ENCODE measurements at regions not wholly inside any gene's neighbourhood (a gene's known extent, or its start where the extent isn't known, plus 50 kb on each side); places are given as distances from the start of the nearest gene placed in this dataset.
A peak's percentile ranks its signal among the peaks of the same experiment; 100 is the strongest.

DNA sequence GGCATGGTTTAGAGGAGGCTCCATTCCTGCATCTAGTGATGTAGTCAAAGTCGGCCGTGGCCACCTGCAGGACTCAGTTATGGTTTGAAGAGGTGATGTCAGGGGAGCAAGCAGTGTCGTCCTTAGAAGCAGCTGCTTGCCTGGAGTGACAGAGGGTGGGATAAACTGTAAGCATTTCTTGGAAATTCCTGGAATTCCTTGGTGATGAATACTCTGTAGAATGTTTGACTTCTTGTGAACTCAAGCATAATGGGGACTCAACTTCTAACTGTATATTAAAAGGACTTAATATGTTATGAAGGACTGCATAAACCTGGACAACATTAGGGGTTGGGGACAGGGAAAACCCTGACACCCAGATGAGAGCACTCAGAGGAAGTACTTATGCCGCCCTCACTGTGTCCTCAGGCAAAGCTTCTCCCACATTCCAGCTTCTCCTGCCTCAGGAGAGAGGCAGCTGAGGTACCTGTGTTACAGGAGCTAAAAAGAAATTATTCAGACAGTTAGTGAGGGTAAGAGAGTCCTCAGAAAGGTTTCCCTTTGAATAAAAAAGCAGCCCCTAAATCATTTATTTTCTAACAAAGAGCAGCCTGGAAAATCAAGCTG, 459.9 kb upstream of the CELF4 start:
- H3K36me3 Mint-ChIP-seq (ENCODE audit: insufficient read depth, unreplicated experiment) = no peaks in the 10 kb centered on the region
- no peaks in the 10 kb centered on the region for H3K4me1 Mint-ChIP-seq (ENCODE audit: low read depth, unreplicated experiment)
- H3K27me3 Mint-ChIP-seq (ENCODE audit: insufficient read depth, unreplicated experiment) = peaks cover 3% of the 10 kb centered on the region
- no peak overlapping the region for H3K27ac Mint-ChIP-seq (ENCODE audit: unreplicated experiment)
- POLR2A ChIA-PET = no interaction called here
- CTCF ChIA-PET = no interaction called here
- intact Hi-C loops (cut with micrococcal nuclease; ENCODE audit: unreplicated experiment) = no loop called here
- no TSS peak for BruUV-seq (replicated peaks)
- H3K4me3 Mint-ChIP-seq (ENCODE audit: unreplicated experiment) = no peak overlapping the region
- Histone ChIP-seq H3K9me3 (no peaks in the 10 kb centered on the region), H3K4me3 (ENCODE audit: low read depth, low read length) (no peak overlapping the region), H3K36me3 (ENCODE audit: control insufficient read depth, insufficient read depth, low read length) (no peaks in the 10 kb centered on the region), H3K4me1 (peaks cover 9% of the 10 kb centered on the region), H3K27me3 (replicated peaks; ENCODE audit: control insufficient read depth, insufficient read depth, low read length) (no peaks in the 10 kb centered on the region)
- TF ChIP-seq, protein P1, sequence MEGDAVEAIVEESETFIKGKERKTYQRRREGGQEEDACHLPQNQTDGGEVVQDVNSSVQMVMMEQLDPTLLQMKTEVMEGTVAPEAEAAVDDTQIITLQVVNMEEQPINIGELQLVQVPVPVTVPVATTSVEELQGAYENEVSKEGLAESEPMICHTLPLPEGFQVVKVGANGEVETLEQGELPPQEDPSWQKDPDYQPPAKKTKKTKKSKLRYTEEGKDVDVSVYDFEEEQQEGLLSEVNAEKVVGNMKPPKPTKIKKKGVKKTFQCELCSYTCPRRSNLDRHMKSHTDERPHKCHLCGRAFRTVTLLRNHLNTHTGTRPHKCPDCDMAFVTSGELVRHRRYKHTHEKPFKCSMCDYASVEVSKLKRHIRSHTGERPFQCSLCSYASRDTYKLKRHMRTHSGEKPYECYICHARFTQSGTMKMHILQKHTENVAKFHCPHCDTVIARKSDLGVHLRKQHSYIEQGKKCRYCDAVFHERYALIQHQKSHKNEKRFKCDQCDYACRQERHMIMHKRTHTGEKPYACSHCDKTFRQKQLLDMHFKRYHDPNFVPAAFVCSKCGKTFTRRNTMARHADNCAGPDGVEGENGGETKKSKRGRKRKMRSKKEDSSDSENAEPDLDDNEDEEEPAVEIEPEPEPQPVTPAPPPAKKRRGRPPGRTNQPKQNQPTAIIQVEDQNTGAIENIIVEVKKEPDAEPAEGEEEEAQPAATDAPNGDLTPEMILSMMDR (IDR thresholded peaks at IDR 0.05; ENCODE audit: insufficient read depth in 1 of 2, low read depth in 1 of 2, low read length in 1 of 2, severe bottlenecking in 1 of 2, unreplicated experiment in 1 of 2) = no peak
- peak; percentile 14 to 45 for DNase-seq
- no peaks in the 10 kb centered on the region for H3K9me3 Mint-ChIP-seq (ENCODE audit: unreplicated experiment)

- no peak overlapping the region for H3K4me3 Mint-ChIP-seq (ENCODE audit: unreplicated experiment)
- H3K4me1 ChIP-seq = peaks cover 9% of the 10 kb centered on the region
- no peak overlapping the region for H3K27ac Mint-ChIP-seq (ENCODE audit: unreplicated experiment)
- intact Hi-C loops (cut with micrococcal nuclease; ENCODE audit: unreplicated experiment) = no loop called here
- no peaks in the 10 kb centered on the region for H3K27me3 Mint-ChIP-seq (ENCODE audit: insufficient read depth, unreplicated experiment)
- no peaks in the 10 kb centered on the region for H3K9me3 Mint-ChIP-seq (ENCODE audit: unreplicated experiment)
- no peak for DNase-seq
- no peaks in the 10 kb centered on the region for H3K27me3 ChIP-seq (replicated peaks; ENCODE audit: control insufficient read depth, insufficient read depth, low read length)
- no peaks in the 10 kb centered on the region for H3K36me3 ChIP-seq (ENCODE audit: control insufficient read depth, insufficient read depth, low read length)
- no peak overlapping the region for H3K4me3 ChIP-seq (ENCODE audit: low read depth, low read length)
- TF ChIP-seq, protein P1 (IDR thresholded peaks at IDR 0.05; ENCODE audit: insufficient read depth in 1 of 2, low read depth in 1 of 2, low read length in 1 of 2, severe bottlenecking in 1 of 2, unreplicated experiment in 1 of 2) = no peak
- no peaks in the 10 kb centered on the region for H3K9me3 ChIP-seq
- no peaks in the 10 kb centered on the region for H3K36me3 Mint-ChIP-seq (ENCODE audit: insufficient read depth, unreplicated experiment)
- ChIA-PET CTCF (no interaction called here), POLR2A (no interaction called here)
- BruUV-seq (replicated peaks) = no TSS peak
- no peaks in the 10 kb centered on the region for H3K4me1 Mint-ChIP-seq (ENCODE audit: low read depth, unreplicated experiment)
Measured at GRCh38 chr18:38023871-38024270, 458.3 kb upstream of the CELF4 start.

GRCh38 chr18:38022234-38022633, 456.6 kb upstream of the CELF4 start:
- H3K27me3 ChIP-seq (replicated peaks; ENCODE audit: control insufficient read depth, insufficient read depth, low read length) = no peaks in the 10 kb centered on the region
- POLR2A ChIA-PET = no interaction called here
- BruUV-seq (replicated peaks) = no TSS peak
- no peak overlapping the region for H3K4me3 ChIP-seq (ENCODE audit: low read depth, low read length)
- Mint-ChIP-seq H3K4me1 (ENCODE audit: low read depth, unreplicated experiment) (no peaks in the 10 kb centered on the region), H3K27ac (ENCODE audit: unreplicated experiment) (no peak overlapping the region), H3K27me3 (ENCODE audit: insufficient read depth, unreplicated experiment) (no peaks in the 10 kb centered on the region), H3K4me3 (ENCODE audit: unreplicated experiment) (no peak overlapping the region), H3K36me3 (ENCODE audit: insufficient read depth, unreplicated experiment) (no peaks in the 10 kb centered on the region), H3K9me3 (ENCODE audit: unreplicated experiment) (no peaks in the 10 kb centered on the region)
- peaks cover 9% of the 10 kb centered on the region for H3K4me1 ChIP-seq
- TF ChIP-seq, protein P1 (IDR thresholded peaks at IDR 0.05; ENCODE audit: insufficient read depth in 1 of 2, low read depth in 1 of 2, low read length in 1 of 2, severe bottlenecking in 1 of 2, unreplicated experiment in 1 of 2) = no peak
- intact Hi-C loops (cut with micrococcal nuclease; ENCODE audit: unreplicated experiment) = no loop called here
- CTCF ChIA-PET = no interaction called here
- H3K36me3 ChIP-seq (ENCODE audit: control insufficient read depth, insufficient read depth, low read length) = no peaks in the 10 kb centered on the region
- no peaks in the 10 kb centered on the region for H3K9me3 ChIP-seq
- DNase-seq = no peak

All from Caco-2 (cell line).